NOMO-1 treated with DMSO at 0.1 percent for 48 hours (cell line): ENCODE measurements at regions not wholly inside any gene's neighbourhood (a gene's known extent, or its start where the extent isn't known, plus 50 kb on each side); places are given as distances from the start of the nearest gene placed in this dataset.
"Not testable (repeated sequence)": the region's sequence is repeated elsewhere in the genome, so short reads cannot be mapped to it uniquely, and the experiment has no call there.

Experiments used
- DNase-seq: peaks from one replicate; lab custom pipeline; 2025; ENCODE audit not compliant: unreplicated experiment; lab: John Stamatoyannopoulos, UW

DNA sequence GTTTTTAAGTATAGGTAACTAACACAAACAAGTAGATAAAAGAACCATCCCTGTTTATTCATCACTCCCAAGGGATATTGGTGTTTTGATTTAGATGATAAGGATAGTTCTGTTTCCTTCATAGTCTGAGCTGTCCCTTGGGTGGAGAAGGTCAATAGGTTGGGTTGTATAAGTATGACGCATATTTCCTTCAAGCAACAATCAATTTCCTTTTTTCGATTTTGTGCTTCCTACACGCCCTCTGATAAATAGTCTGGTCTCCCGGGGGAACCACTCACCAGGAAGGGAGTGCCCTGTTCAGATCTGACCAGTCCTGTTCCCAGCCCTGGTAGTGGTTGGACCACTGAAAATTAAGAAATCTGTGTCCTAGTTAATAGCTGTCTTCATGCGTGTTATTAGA lies 378.8 kb upstream of the FAR2 start:
- no peak for DNase-seq

DNA sequence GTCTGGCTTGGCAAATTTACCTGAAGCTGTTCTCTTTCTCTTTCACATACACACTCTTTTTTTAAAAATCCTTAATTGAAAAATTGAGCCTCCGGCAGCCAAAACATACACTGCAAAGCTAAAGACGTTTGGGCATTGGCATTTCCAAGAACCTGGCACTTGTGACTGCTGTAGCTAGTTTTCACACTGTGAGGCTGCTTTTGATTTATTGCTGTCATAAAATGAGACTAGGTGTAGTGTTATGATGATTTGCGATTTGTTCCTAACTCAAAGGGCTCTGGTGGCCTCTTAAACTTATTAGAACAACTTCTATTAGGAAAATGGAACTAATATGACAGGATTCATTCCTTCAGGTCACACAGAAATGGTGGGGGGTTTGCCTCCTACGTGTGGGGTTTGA lies 377.1 kb upstream of the FAR2 start:
- no peak for DNase-seq

DNA sequence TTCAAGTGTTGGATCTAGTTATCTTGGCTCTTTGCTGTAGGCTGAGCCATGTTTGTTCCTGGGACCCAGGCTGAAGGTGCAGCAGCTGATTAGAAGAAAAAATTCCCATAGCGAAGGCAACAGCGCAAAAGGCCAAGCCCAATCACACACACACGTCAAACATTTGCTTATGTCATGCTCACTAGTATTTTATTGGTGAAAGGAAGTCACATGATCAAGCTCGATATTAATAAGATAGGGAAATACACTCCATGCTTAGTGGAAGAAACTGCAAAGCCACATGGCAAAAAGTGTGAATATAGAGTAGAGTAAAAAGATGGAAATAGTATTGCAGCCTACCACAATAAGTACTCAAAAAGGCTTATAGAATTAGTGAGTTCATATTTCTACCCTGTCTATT lies 373.5 kb upstream of the FAR2 start:
- DNase-seq = no peak

DNA sequence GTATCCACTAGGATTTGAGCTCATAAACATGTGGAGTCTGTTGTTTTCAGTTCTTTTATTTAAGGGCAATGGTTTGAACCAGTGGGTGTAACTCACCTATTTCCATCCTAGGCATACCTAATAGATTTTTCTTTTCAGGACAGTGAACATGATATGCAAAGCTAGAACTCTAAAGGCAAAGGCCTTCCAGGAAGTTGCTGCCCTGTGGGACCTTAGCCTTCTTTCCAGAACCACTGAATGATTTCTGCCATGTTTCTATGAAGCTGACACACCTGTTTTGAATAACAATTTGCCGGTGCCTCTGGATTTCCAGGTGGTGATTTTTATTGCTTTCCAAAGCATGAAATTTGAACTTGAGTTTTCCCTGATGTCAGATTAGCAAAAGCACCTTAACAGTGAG lies 372.9 kb upstream of the FAR2 start:
- DNase-seq = no peak

DNA sequence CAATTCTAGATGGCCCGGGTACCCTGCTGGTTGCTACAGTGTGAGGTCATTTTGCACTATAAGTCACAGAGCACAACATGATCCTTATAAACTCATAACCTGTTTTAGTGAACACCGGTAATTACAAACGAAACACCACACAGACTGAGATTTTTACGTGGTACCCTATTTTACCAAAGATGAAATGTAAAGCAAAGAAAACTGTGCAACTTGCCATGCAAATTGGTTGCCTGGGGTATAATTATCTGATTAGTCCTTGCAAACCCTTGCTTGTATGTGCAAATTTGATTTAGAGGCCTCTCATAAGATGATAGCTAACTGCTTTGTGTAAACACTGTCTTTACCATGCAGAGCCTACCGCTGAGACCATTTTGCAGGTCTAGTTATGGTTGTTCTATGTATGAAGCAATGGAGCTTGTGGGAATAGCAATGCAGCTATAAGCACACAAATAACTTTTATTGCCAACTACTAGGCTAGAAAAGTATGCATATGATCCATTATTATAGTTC lies 372.1 kb upstream of the FAR2 start:
- DNase-seq = no peak

DNA sequence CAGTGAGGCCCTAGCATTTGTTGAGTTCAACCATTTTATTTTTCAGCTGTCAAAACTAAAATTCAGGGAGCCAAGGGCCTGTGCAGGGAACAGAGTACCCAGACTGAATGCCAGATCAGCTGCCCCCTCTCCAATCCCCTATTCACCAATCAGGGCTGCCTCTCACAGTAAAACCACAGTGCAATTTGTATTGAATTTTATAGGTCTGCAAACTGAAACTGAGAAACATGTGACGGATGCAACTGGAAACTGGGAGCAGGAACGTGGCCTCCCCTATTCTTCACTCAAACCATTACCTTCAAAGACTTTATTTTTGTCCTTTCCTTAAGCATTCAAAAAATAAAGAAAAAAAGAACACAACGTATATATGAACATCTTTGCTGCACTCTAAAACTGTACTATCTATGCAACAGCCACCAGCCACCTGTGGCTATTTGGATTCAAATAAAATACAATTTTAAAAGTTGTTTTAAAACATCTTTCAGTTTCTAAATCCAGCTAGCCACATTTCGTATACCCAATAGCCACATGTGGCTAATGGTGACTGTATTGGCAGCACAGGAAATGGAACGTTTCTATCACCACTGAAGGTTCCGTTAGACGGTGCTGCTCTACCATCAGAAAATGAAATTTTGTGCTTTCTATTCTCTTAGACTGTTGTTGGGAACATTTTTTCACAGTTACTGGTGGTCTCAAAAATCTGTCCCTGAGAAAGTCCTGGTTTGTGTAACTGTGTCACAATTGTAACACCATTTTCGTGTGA lies 371.3 kb upstream of the FAR2 start:
- no peak for DNase-seq

DNA sequence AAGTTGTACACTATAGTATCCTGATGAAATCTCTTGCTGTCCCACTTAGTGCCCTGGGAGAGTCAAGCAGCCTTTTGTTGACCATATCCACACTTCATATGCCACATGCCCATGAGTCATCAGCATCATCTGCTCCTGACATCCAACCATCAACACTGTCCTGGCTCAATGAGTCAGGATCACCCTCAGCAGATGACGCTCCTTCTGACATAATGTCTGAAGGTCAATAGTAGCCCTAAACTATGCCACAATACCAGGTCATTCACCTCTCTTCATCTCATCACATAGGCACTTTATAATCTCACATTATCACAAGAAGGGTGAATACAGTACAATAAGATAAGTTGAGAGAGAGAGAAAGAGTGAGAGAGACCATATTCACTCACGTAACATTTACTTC lies 369.0 kb upstream of the FAR2 start:
- no peak for DNase-seq

DNA sequence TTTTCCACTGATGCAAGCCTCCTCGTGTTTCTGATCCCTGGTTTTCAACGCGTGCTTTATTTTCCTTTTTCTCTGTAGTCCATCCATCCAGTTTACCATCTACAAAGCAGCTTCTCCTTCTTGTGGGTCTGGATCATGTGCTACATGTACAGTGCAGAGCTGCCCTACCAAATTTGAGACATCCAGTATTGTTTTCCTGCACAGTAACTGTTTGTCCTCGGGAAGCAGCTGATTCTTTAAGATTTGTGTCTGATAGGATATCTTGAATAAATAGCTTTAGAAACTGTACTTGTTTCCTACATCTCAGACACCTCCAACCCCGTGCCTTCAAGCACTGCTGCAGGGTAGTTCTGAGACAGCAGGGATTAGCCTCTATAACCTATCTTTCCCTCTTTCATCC lies 368.1 kb upstream of the FAR2 start:
- no peak for DNase-seq

DNA sequence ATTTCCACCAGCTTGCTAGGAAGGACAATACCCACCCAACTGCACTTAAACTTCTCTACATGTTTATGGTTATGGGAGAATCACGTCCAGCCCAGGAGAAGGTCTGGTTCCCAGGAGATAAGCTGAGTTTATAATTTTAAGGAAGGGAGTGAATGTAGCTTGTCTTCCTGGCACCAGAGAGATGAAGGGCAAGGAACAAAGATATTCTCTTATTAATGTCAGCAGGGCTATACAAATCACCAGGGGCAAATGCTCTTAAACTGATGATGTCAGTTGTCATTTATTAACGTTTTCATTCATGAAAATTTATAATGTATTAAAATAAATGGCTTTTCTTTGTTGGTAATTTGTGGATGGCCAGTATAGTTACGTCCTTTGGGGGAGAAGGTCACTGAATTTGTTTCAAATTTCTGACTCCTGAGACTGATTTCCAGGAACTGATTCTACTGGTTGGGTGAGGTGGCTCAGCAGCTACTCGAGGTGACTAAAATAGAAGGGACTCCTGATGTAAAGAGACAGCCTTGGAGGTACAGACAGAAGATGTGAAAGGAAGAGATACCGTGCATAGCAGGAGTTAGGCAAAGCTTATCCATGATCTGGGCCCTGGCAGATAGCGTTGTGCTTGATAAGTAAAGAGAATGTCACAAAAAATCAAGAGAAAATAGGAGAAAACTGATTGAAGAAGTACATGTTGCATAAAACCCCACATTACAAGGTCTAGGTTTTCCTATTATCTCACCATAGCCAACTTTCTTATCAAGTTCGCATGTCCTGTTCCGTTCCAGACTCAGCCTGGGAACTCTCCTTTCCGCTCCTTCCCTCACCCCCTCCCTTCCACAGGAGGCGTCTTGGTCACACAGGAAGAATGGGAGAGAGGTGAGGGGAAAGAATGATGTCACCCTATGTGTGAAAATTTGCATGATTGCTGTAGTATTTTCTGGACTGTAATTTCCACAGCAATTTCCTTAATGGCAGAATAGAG lies 367.1 kb upstream of the FAR2 start:
- DNase-seq = no peak

DNA sequence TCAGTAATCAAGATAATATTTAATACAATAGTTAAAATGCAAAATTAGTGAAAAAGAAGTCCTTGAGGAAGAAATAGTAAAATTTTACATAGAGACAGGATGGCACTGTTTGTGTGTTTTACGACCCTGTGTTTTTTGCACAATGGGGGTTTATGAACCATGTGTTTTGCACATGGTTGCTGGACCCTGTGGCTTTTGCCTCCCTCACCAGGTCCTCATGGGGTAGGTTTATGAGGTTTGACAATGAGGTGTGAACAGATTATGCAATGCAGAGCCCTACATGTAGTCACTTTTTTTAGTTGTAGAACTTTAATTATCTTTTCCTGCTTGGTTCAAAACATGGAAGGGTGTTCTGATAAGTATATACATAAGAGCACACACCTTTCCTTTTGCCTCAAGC lies 366.3 kb upstream of the FAR2 start:
- DNase-seq = no peak

DNA sequence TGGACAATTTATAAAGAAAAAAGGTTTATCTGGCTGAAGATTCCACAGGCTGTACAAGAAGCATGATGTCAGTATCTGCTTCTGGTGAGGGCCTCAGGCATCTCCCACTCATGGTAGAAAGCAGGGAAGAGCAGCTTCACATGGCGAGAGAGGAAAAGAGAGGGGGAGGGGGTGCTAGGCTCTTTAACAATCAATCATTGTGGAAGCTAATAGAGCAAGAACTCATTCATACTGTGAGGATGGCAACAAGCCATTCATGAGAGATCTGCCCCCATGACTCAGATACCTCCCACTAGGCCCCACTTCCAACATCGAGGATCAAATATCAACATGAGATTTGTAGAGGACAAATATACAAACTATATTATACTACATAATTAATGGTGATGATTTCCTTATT lies 361.9 kb upstream of the FAR2 start:
- no peak for DNase-seq

DNA sequence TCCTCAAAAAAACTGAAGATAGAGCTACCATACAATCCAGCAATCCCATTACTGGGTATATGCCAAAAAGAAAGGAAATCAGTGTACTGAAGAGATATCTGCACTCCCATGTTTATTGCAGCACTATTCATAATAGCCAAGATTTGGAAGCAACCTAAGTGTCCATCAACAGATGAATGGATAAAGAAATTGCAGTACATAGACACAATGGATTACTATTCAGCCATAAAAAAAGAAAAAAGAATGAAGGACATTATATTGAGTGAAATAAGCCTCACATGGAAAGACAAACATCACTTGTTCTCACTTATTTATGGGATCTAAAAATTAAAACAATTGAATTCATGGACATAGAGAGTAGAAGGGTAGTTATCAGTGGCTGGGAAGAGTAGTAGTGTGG lies 360.8 kb upstream of the FAR2 start:
- not testable (repeated sequence) for DNase-seq

DNA sequence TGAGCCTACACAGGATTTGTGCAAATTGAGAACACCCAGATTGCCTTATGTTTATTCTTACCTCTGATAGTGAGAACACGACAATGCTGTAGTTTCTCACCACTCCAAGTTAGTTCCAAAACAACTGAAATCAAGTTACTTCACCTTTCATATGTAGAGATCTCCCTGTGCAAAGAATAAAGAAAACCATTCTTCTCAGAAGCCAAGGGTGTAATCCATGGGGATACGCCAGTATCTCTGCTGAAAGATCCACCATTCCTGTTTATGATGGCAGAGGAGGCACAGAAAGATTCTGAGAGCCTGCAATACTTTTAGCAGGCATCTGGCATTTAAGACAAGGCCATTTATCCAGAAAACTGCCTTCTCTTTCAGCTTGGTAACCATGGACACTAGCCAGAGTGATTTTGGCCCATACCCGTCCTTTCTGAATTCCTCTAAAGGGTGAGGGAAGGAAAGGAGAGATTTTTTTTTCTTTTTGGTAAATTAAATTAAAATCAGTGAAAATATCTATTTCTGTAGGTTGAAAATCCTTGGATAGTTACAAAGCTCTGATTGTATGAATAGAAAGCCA lies 355.4 kb upstream of the FAR2 start:
- no peak for DNase-seq

DNA sequence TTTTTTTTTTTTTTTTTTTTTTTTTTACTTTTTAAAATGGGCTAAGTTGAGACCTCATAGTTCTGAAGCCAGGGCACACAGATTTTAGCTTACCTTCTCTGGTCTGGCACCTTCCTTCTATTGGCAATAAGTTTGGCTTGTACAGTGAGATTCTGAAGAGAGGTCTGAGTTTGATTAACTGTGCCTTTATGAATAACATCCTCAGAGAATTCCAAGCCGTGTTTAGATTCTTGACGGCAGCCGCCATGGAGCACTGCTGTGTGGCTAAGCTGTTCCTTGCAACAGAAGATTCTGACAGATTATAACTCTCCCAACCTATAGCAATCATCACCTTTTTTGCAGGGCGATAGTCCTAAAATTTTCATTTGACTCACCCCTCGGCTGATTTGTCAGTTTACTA lies 354.9 kb upstream of the FAR2 start:
- no peak for DNase-seq

DNA sequence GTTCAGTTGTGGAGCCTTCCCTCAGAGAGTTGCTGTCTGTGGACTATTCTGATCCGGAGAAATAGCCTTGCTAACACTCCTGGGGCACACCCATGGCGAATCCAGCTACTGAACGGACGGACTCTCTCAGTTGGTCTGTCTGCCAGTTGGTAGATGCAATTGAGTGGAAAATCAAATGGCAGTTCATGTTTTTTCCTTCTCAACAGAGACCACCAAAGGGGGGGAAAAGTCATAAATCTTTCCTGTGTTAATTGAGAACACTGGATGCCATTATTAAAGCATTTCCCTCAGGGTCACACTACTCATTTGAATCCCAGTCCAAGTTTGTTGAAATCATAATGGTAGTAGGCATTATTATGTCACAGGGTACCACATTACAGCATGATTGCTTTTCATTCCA lies 354.3 kb upstream of the FAR2 start:
- DNase-seq = no peak

DNA sequence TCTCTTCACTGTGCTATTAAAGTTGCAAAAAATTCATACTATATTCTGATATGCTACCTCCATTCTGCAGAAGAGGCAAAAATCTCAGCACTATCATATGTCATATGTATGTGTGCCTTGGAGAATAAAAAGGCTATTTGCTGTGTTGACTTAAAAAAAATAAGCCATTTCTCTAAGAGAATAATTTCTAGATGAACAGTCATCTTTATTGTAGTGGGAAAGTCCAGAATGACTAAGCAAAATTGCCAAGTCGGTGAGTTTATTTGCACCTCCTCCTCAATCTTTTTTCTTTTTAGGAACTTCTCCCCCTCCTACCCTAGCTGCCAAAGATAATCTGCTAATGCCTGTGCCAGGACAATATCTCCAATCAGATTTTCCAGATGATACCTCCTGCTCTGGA lies 353.8 kb upstream of the FAR2 start:
- DNase-seq = no peak

DNA sequence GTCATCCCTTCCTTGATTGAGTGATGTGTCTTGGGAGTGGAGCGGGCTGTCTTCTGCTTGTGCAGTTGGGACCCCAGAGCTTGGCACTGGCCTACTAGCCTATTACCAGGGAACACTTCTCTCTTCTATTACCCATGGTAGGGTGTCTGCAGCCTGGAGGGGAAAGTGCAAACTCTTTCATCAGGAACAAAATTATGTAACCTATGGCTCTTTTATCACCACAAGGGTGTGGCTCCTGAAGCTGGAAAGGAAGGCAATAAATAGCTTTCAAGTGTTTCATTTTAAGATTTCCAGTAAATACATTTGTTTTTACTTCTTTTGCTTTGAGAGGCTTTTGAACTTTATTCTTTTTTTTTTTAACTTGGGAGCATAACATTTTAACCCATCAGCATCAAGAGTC lies 349.7 kb upstream of the FAR2 start:
- peak; percentile 87 for DNase-seq

DNA sequence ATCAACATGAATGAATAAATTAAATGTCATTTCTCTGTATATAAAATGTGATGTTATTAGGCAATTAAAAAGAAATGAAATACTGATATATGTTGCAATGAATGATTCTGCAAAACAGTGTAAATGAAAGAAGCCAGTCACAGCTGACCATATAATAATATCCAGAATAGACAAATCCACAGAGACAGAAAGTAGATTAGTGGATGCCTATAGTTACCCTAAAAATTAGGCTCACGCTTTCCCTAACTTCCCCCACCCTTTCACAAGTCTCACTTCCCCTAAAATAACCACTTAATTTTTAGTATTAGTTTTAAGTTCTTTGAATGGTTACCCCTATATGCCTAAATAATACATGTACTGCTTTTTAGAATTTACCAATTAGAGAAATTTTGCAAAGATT lies 348.9 kb upstream of the FAR2 start:
- DNase-seq = peak; percentile 81

DNA sequence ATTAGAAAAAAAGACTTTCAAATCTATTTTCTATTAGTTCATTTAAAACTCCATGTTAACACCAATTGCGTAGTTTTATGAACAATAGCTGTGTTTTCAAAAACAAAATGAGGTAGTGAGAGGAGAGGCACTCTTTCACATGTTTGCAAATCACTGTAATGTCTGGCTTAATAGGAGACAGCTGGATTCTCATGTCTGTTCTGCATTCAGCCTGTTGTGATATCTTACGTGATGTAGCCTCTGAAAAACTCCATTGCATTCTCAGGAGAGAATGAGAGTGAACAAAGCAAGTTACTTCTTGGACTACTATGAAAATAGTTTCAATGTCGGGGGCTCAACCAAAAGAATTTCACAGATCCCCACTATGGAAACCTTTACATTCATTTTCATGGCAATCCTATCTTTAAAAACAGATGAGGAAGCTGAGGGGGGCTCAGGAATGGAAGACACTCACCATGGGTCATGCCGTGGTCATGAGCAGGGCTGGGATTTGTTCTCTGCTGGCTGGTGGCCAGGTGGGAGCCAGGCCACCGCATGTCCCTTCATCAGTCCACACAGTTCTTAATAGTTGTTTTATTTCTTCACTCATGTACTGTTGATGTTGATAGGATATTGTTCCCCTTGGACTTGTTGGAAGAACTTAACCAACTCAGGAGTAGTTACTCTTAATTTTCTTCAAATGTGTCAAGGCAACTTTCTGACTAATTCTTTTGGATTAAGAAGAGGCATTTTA lies 346.2 kb upstream of the FAR2 start:
- DNase-seq = no peak

DNA sequence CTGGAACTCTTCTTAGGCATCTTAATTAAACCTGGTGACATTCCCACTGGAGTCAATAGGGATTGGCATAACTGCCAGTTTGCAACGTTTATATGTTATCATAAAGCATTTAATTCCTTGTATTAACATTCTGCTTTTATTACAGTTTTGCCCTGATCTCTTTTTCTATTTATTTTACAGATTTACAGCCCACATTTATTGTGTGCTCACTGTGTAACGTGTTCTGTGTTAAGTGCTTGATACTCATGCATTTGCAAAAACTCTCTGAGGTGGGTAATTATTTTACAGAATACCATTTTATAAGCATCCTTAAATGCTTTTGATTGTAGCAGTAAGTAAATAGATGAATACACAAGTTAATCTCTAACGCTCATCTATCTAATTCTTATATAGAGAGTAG lies 341.5 kb upstream of the FAR2 start:
- DNase-seq = no peak

DNA sequence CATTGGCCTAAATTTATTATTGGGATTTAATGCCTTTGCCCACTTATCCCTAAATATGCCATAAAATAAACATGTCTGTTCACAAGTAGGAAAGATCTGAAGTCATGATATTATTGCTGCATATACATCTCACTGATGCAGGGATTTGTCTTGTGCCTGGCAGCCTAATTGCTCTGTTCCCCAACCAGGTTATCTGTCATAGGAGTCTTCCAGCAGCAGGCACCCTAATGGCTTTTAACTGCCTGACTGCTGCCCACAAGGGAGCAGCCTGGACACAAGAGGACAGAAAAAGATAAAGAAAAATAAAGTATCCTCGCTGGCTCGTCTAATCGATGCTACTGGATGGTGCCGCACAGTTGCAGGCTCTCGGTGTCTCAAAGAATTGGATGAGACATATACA lies 337.6 kb upstream of the FAR2 start:
- no peak for DNase-seq
